ENCODE measurements at regions not wholly inside any gene's neighbourhood (a gene's known extent, or its start where the extent isn't known, plus 50 kb on each side); places are given as distances from the start of the nearest gene placed in this dataset.

GRCh38 chr2:177106212-177106611, 106.4 kb upstream of the HNRNPA3 start:
- in situ Hi-C loops (cut with HindIII; ENCODE audit: low pct_ligation_motif_present, low sequenced_read_pairs), result no loop called here
- Histone ChIP-seq H3K4me3 (ENCODE audit: low read depth, low read length) (no peak overlapping the region), H3K27ac (no peak overlapping the region), H3K27me3 (replicated peaks) (no peaks in the 10 kb centered on the region), H3K36me3 (replicated peaks) (no peaks in the 10 kb centered on the region)
- no peak for DNase-seq
- TF ChIP-seq, protein P1, sequence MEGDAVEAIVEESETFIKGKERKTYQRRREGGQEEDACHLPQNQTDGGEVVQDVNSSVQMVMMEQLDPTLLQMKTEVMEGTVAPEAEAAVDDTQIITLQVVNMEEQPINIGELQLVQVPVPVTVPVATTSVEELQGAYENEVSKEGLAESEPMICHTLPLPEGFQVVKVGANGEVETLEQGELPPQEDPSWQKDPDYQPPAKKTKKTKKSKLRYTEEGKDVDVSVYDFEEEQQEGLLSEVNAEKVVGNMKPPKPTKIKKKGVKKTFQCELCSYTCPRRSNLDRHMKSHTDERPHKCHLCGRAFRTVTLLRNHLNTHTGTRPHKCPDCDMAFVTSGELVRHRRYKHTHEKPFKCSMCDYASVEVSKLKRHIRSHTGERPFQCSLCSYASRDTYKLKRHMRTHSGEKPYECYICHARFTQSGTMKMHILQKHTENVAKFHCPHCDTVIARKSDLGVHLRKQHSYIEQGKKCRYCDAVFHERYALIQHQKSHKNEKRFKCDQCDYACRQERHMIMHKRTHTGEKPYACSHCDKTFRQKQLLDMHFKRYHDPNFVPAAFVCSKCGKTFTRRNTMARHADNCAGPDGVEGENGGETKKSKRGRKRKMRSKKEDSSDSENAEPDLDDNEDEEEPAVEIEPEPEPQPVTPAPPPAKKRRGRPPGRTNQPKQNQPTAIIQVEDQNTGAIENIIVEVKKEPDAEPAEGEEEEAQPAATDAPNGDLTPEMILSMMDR (IDR thresholded peaks at IDR 0.05; ENCODE audit: low read depth, low read length, missing control alignments), result peak; percentile 38

DNA sequence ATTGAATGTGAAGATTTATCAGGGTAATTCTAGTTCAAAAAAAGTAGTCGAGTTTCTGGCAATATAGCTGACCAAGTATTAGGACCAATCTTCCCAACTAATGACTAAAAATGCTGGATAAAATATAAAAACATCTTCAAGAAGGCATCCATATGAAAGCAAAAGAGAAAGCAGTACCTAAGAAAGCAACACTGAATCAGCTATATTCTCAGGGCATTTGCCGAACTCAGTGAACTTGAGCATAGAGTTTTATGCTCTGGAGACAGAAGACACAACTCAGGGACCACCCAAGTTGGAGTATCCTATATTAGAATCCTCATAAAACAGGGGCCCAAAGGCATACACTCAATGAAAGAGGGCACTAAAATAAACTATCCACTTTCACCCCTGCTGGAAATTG, 103.7 kb upstream of the HNRNPA3 start:
- no peaks in the 10 kb centered on the region for H3K27me3 ChIP-seq (replicated peaks)
- no peak for DNase-seq
- no peak overlapping the region for H3K27ac ChIP-seq
- in situ Hi-C loops (cut with HindIII; ENCODE audit: low pct_ligation_motif_present, low sequenced_read_pairs), result no loop called here
- TF ChIP-seq, protein P1 (IDR thresholded peaks at IDR 0.05; ENCODE audit: low read depth, low read length, missing control alignments), result no peak
- no peak overlapping the region for H3K4me3 ChIP-seq (ENCODE audit: low read depth, low read length)
- H3K36me3 ChIP-seq (replicated peaks), result no peaks in the 10 kb centered on the region

DNA sequence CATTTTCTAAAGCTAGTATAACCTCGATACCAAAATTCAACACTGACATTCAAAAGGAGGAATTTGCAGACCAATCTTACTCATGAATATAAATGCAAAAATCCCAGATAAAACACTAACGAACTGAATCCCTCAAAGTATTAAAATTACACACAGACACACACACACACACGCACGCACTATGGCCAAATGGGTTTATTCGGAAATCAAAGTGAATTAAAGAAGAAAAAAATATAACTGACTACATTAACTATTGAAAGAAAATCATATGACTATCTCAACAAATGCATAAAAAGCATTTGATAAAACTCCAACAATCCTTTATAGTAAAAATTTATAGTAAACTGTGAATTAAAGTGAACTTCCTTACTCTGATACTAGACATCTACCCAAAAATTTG, 97.9 kb upstream of the HNRNPA3 start:
- no peaks in the 10 kb centered on the region for H3K27me3 ChIP-seq (replicated peaks)
- no peaks in the 10 kb centered on the region for H3K36me3 ChIP-seq (replicated peaks)
- H3K27ac ChIP-seq, result no peak overlapping the region
- no peak for DNase-seq
- TF ChIP-seq, protein P1 (IDR thresholded peaks at IDR 0.05; ENCODE audit: low read depth, low read length, missing control alignments), result no peak
- H3K4me3 ChIP-seq (ENCODE audit: low read depth, low read length), result no peak overlapping the region
- in situ Hi-C loops (cut with HindIII; ENCODE audit: low pct_ligation_motif_present, low sequenced_read_pairs), result no loop called here

- no peaks in the 10 kb centered on the region for H3K36me3 ChIP-seq (replicated peaks)
- TF ChIP-seq, protein P1 (IDR thresholded peaks at IDR 0.05; ENCODE audit: low read depth, low read length, missing control alignments), result no peak
- no peak overlapping the region for H3K27ac ChIP-seq
- in situ Hi-C loops (cut with HindIII; ENCODE audit: low pct_ligation_motif_present, low sequenced_read_pairs), result no loop called here
- no peak overlapping the region for H3K4me3 ChIP-seq (ENCODE audit: low read depth, low read length)
- no peak for DNase-seq
- H3K27me3 ChIP-seq (replicated peaks), result no peaks in the 10 kb centered on the region
Observed at GRCh38 chr2:177117755-177118154, 94.8 kb upstream of the HNRNPA3 start.

DNA sequence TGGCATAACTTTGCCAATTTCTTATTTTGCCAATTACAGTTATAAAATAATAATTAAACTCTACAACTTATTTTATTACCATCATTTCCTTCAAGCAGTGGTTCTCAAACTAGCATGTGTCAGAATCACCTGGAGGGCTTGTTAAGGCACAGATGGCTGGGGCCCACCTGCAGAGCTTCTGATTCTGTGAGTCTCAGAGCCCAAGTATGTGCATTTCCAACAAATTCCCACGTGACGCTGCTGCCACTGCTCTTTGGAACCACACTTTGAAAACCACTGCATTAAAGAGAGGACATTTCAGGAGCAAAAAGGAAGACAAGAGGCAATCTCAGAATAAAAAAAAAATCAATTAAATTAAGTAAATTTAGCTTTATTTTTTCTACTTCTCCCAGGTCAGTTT, 94.0 kb upstream of the HNRNPA3 start:
- in situ Hi-C loops (cut with HindIII; ENCODE audit: low pct_ligation_motif_present, low sequenced_read_pairs), result no loop called here
- no peak overlapping the region for H3K4me3 ChIP-seq (ENCODE audit: low read depth, low read length)

GRCh38 chr2:177119099-177119498, 93.5 kb upstream of the HNRNPA3 start:
- H3K27me3 ChIP-seq (replicated peaks), result no peaks in the 10 kb centered on the region
- no peak overlapping the region for H3K4me3 ChIP-seq (ENCODE audit: low read depth, low read length)
- no peak for DNase-seq
- H3K27ac ChIP-seq, result no peak overlapping the region
- H3K36me3 ChIP-seq (replicated peaks), result no peaks in the 10 kb centered on the region
- in situ Hi-C loops (cut with HindIII; ENCODE audit: low pct_ligation_motif_present, low sequenced_read_pairs), result no loop called here
- TF ChIP-seq, protein P1 (IDR thresholded peaks at IDR 0.05; ENCODE audit: low read depth, low read length, missing control alignments), result no peak

More for the DNA sequence above, 94.0 kb upstream of the HNRNPA3 start:
- TF ChIP-seq, protein P1 (IDR thresholded peaks at IDR 0.05; ENCODE audit: low read depth, low read length, missing control alignments), result no peak
- H3K27ac ChIP-seq, result no peak overlapping the region
- DNase-seq, result no peak
- H3K36me3 ChIP-seq (replicated peaks), result no peaks in the 10 kb centered on the region
- H3K27me3 ChIP-seq (replicated peaks), result no peaks in the 10 kb centered on the region
